GM12864 (cell line): ENCODE measurements at regions not wholly inside any gene's neighbourhood (a gene's known extent, or its start where the extent isn't known, plus 50 kb on each side); places are given as distances from the start of the nearest gene placed in this dataset.

ENCODE experiments used
- DNase-seq: peaks from one replicate; pipeline ENCODE4 v3.0.0-alpha.2; 2011; ENCODE audit warnings: low read depth
- H3K4me3 ChIP-seq: 2 replicates; pipeline ENCODE4 v1.5.1; 2011; ENCODE audit warnings: mild to moderate bottlenecking, low read depth, low read length, control low read depth
- TF ChIP-seq, protein P1 (sequence below): IDR thresholded peaks from 2 replicates; pipeline ENCODE4 v1.5.1; 2011; ENCODE audit warnings: low read depth, mild to moderate bottlenecking, moderate library complexity, low read length, control low read depth, inconsistent platforms; ENCODE audit errors: missing control alignments

- TF ChIP-seq, protein P1, sequence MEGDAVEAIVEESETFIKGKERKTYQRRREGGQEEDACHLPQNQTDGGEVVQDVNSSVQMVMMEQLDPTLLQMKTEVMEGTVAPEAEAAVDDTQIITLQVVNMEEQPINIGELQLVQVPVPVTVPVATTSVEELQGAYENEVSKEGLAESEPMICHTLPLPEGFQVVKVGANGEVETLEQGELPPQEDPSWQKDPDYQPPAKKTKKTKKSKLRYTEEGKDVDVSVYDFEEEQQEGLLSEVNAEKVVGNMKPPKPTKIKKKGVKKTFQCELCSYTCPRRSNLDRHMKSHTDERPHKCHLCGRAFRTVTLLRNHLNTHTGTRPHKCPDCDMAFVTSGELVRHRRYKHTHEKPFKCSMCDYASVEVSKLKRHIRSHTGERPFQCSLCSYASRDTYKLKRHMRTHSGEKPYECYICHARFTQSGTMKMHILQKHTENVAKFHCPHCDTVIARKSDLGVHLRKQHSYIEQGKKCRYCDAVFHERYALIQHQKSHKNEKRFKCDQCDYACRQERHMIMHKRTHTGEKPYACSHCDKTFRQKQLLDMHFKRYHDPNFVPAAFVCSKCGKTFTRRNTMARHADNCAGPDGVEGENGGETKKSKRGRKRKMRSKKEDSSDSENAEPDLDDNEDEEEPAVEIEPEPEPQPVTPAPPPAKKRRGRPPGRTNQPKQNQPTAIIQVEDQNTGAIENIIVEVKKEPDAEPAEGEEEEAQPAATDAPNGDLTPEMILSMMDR, result no peak
- DNase-seq, result no peak
- H3K4me3 ChIP-seq, result no peak overlapping the region
These were observed 62.9 kb downstream of the MID1IP1 start for GRCh38 chrX:38864165-38864564.

- TF ChIP-seq, protein P1, result no peak
- no peak for DNase-seq
- no peak overlapping the region for H3K4me3 ChIP-seq
These were observed 67.1 kb downstream of the MID1IP1 start for GRCh38 chrX:38868321-38868720.

DNA sequence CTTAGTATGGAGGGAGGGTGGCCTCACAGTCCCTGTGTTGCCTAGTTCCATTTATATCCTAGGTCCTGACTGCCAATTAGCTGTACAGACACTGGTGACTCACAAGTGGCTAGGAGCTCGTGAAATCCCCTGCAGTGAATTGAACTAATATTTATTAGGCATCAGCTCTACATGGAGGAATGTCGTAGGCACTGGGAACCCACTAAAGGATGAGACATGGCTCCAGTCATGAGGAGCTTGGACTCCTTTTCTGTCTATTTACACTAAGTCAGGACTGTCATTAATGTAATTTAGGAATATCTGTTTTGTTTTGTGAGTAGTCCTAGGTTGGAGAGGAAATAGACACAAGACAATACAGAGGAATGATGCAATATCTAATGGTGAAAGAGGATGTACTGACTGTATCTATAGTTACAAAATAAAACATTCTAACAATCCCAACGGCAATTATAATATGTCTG is 67.7 kb downstream of the MID1IP1 start:
- TF ChIP-seq, protein P1, result no peak
- DNase-seq, result no peak
- no peak overlapping the region for H3K4me3 ChIP-seq

- DNase-seq, result no peak
- TF ChIP-seq, protein P1, result no peak
- H3K4me3 ChIP-seq, result no peak overlapping the region
These were observed 69.2 kb downstream of the MID1IP1 start for GRCh38 chrX:38870361-38870895.

DNA sequence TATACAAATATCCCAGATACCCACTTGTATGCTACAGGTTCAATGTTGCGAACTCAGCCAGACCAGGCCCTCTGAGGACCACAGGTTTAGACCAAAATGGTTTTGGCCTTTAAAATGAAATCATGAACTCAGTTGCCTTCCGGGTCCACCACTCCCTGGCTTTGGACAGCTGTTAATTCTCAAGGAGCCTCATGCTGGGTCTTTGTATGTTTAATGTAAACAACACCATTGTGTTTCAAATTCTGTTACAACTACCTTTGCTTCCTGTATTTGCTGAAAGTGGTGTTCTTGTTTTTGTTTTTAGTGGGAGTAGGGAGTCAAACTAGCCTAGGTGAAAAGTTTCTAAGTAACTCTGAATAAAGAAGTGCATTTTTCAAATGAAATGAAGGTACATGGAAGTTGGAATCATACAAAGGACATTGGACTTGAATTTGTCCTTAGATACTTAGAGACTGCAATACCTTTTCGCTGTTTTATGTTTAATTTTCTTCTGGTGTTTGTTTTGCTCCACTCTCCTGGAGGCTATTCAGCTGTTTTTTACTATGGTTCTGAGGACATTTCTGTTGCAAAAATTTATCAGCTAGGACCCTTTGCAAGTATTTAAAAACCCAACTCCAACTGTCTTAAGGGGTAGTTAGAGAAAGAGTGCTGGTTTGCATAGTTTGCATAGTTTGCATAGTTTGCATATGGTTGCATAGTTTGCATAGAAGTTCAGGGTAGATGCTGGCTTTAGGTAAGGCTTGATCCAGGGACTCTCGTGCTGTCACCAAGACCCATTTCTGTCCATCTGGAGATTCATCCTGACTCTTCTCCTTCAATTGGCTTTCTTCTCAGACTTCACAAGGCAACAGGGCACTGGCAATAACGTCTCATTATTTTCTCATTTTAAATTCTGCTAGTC is 70.1 kb downstream of the MID1IP1 start:
- no peak overlapping the region for H3K4me3 ChIP-seq
- DNase-seq, result no peak
- TF ChIP-seq, protein P1, result no peak

GRCh38 chrX:38877366-38877765 is 76.1 kb downstream of the MID1IP1 start:
- no peak for DNase-seq
- TF ChIP-seq, protein P1, result no peak
- H3K4me3 ChIP-seq, result no peak overlapping the region
